MM.1S (cell line): ENCODE measurements at regions not wholly inside any gene's neighbourhood (a gene's known extent, or its start where the extent isn't known, plus 50 kb on each side); places are given as distances from the start of the nearest gene placed in this dataset.

ENCODE experiments used
- CTCF ChIP-seq: fragments of 300-600 bp; sonication (generic); IDR thresholded peaks from 2 replicates; pipeline ENCODE4 v1.5.1; 2016; ENCODE audit warnings: antibody characterized with exemption, low read length, mixed read lengths
- EZH2 ChIP-seq: fragments of 300-600 bp; sonication (generic); optimal IDR thresholded peaks from 2 replicates; pipeline ENCODE3; 2017; ENCODE audit warnings: low read depth, mild to moderate bottlenecking, antibody characterized with exemption, low read length, mixed read lengths

GRCh38 chr5:66527478-66528035 is 68.6 kb upstream of the MAST4 start:
- TF ChIP-seq CTCF (no peak), EZH2 (no peak)
